ENCODE measurements at regions not wholly inside any gene's neighbourhood (a gene's known extent, or its start where the extent isn't known, plus 50 kb on each side); places are given as distances from the start of the nearest gene placed in this dataset.

DNA sequence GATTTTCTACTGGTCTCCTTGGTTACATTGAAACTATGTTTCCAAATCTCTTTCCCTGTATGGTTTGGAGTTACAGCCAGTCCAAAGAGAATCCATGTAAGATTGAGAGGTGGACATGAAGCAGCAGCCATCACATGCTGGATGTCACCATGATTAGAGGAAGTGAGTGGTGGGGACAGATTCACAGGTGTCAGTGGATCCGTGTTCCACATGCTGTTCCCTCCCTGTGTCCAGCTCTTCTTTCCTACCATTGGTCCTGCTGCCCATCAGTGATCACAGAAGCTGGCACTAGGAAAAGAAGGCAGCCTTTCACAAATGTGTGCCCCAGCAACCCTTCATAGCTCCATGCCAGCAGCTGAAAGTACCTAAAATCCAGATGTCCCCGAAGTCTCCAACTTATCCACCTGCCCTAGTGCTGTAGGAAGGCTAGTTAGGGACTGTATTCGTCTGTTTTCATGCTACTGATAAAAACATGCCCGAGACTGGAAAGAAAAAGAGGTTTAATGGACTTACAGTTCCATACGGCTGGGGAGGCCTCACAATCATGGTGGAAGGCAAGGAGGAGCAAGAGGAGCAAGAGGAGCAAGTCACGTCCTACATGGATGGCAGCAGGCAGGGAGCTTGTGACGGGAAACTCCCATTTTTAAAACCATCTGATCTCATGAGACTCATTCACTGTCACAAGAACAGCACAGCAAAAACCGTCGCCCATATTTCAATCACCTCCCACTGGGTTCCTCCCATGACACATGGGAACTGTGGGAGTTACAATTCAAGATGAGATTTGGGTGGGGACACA, 207.5 kb downstream of the INSIG2 start:
- H3K9me3 ChIP-seq (ENCODE audit: low read length) = no peaks in the 10 kb centered on the region
- TF ChIP-seq RAD21 (conservative IDR thresholded peaks at IDR 0.05) (no peak), EZH2 (IDR thresholded peaks at IDR 0.05; ENCODE audit: borderline replicate concordance, insufficient read depth, low read length, poor library complexity, severe bottlenecking) (no peak), TAF1 (IDR thresholded peaks at IDR 0.05; ENCODE audit: low read depth) (no peak), MXI1 (conservative IDR thresholded peaks at IDR 0.05; ENCODE audit: poor library complexity, severe bottlenecking) (no peak), SMC3 (conservative IDR thresholded peaks at IDR 0.05; ENCODE audit: poor library complexity) (no peak), POLR2AphosphoS5 (IDR thresholded peaks at IDR 0.05) (no peak)
- TF ChIP-seq, protein P1, sequence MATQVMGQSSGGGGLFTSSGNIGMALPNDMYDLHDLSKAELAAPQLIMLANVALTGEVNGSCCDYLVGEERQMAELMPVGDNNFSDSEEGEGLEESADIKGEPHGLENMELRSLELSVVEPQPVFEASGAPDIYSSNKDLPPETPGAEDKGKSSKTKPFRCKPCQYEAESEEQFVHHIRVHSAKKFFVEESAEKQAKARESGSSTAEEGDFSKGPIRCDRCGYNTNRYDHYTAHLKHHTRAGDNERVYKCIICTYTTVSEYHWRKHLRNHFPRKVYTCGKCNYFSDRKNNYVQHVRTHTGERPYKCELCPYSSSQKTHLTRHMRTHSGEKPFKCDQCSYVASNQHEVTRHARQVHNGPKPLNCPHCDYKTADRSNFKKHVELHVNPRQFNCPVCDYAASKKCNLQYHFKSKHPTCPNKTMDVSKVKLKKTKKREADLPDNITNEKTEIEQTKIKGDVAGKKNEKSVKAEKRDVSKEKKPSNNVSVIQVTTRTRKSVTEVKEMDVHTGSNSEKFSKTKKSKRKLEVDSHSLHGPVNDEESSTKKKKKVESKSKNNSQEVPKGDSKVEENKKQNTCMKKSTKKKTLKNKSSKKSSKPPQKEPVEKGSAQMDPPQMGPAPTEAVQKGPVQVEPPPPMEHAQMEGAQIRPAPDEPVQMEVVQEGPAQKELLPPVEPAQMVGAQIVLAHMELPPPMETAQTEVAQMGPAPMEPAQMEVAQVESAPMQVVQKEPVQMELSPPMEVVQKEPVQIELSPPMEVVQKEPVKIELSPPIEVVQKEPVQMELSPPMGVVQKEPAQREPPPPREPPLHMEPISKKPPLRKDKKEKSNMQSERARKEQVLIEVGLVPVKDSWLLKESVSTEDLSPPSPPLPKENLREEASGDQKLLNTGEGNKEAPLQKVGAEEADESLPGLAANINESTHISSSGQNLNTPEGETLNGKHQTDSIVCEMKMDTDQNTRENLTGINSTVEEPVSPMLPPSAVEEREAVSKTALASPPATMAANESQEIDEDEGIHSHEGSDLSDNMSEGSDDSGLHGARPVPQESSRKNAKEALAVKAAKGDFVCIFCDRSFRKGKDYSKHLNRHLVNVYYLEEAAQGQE (IDR thresholded peaks at IDR 0.05; ENCODE audit: borderline replicate concordance) = no peak
- no peak overlapping the region for H2AFZ ChIP-seq (ENCODE audit: low read depth, low read length)
- H3K4me2 ChIP-seq (ENCODE audit: low read length) = no peak overlapping the region
- H3F3A ChIP-seq (ENCODE audit: insufficient read depth, low read length, poor library complexity, severe bottlenecking) = no peaks in the 10 kb centered on the region
- no peak overlapping the region for H3K9ac ChIP-seq (ENCODE audit: low read length)
- H3K36me3 ChIP-seq (ENCODE audit: insufficient read depth, low read length) = no peaks in the 10 kb centered on the region
- H3K27ac ChIP-seq (ENCODE audit: low read length) = no peak overlapping the region
- H3K27me3 ChIP-seq (ENCODE audit: insufficient read depth, low read depth, low read length) = no peaks in the 10 kb centered on the region
- H3K4me3 ChIP-seq (ENCODE audit: low read length) = no peak overlapping the region
- H3K9me2 ChIP-seq (ENCODE audit: insufficient read depth, low read length) = no peaks in the 10 kb centered on the region
- H4K20me1 ChIP-seq (ENCODE audit: insufficient read depth) = no peaks in the 10 kb centered on the region
- no peaks in the 10 kb centered on the region for H3K79me2 ChIP-seq (replicated peaks; ENCODE audit: insufficient read depth, low read length)

DNA sequence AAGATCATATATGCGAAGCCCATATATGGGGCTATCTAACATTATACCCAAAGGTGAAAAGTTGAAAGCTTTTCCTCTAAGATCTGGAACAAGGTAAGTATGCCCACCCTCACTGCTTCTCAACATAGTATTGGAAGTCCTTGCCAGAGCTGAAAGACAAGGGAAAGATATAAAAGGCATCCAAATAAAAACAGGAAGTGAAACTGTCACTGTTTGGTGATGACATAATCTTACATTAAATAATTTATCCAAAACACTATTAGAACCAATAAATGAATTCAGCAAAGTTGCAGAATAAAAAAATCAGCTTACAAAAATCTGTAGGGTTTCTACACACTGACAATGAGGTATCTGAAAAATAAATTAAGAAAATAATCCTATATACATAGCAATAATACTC, 205.8 kb downstream of the INSIG2 start:
- Histone ChIP-seq H3K9me2 (ENCODE audit: insufficient read depth, low read length) (no peaks in the 10 kb centered on the region), H3K27me3 (ENCODE audit: insufficient read depth, low read depth, low read length) (no peaks in the 10 kb centered on the region), H3K9me3 (ENCODE audit: low read length) (no peaks in the 10 kb centered on the region), H3K27ac (ENCODE audit: low read length) (no peak overlapping the region), H3K36me3 (ENCODE audit: insufficient read depth, low read length) (no peaks in the 10 kb centered on the region), H3K4me3 (ENCODE audit: low read length) (no peak overlapping the region), H4K20me1 (ENCODE audit: insufficient read depth) (no peaks in the 10 kb centered on the region), H3K9ac (ENCODE audit: low read length) (no peak overlapping the region), H2AFZ (ENCODE audit: low read depth, low read length) (no peak overlapping the region), H3K79me2 (replicated peaks; ENCODE audit: insufficient read depth, low read length) (no peaks in the 10 kb centered on the region), H3K4me2 (ENCODE audit: low read length) (no peak overlapping the region), H3F3A (ENCODE audit: insufficient read depth, low read length, poor library complexity, severe bottlenecking) (no peaks in the 10 kb centered on the region)
- TF ChIP-seq, protein P2, sequence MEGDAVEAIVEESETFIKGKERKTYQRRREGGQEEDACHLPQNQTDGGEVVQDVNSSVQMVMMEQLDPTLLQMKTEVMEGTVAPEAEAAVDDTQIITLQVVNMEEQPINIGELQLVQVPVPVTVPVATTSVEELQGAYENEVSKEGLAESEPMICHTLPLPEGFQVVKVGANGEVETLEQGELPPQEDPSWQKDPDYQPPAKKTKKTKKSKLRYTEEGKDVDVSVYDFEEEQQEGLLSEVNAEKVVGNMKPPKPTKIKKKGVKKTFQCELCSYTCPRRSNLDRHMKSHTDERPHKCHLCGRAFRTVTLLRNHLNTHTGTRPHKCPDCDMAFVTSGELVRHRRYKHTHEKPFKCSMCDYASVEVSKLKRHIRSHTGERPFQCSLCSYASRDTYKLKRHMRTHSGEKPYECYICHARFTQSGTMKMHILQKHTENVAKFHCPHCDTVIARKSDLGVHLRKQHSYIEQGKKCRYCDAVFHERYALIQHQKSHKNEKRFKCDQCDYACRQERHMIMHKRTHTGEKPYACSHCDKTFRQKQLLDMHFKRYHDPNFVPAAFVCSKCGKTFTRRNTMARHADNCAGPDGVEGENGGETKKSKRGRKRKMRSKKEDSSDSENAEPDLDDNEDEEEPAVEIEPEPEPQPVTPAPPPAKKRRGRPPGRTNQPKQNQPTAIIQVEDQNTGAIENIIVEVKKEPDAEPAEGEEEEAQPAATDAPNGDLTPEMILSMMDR (IDR thresholded peaks at IDR 0.05; ENCODE audit: poor library complexity, severe bottlenecking) = no peak
- TF ChIP-seq RAD21 (conservative IDR thresholded peaks at IDR 0.05) = no peak
- no peak for TF ChIP-seq MXI1 (conservative IDR thresholded peaks at IDR 0.05; ENCODE audit: poor library complexity, severe bottlenecking)
- TF ChIP-seq POLR2AphosphoS5 (IDR thresholded peaks at IDR 0.05) = no peak
- TF ChIP-seq EP300 (conservative IDR thresholded peaks at IDR 0.05; ENCODE audit: poor library complexity, severe bottlenecking) = no peak
- no peak for TF ChIP-seq EZH2 (IDR thresholded peaks at IDR 0.05; ENCODE audit: borderline replicate concordance, insufficient read depth, low read length, poor library complexity, severe bottlenecking)
- TF ChIP-seq SMC3 (conservative IDR thresholded peaks at IDR 0.05; ENCODE audit: poor library complexity) = no peak
- TF ChIP-seq, protein P1 (IDR thresholded peaks at IDR 0.05; ENCODE audit: borderline replicate concordance) = no peak
- TF ChIP-seq TAF1 (IDR thresholded peaks at IDR 0.05; ENCODE audit: low read depth) = no peak
